CD14-positive monocyte (primary cell): ENCODE measurements at regions not wholly inside any gene's neighbourhood (a gene's known extent, or its start where the extent isn't known, plus 50 kb on each side); places are given as distances from the start of the nearest gene placed in this dataset.

Experiments used
- DNase-seq, 3 donors: peaks; one replicate each; pipeline ENCODE4 v3.0.0-alpha.2; 2011 to 2022
- H2AFZ ChIP-seq: 2 replicates; pipeline ENCODE4 v1.6.0; 2012; ENCODE audit warnings: mild to moderate bottlenecking, low read depth, low read length, inconsistent platforms; ENCODE audit not compliant: insufficient read depth, poor library complexity, severe bottlenecking
- H3K27ac ChIP-seq, 2 donors: 1 replicate in 1 of 2; 2 replicates in 1 of 2; pipeline ENCODE4 v1.5.1; 2012 to 2013; ENCODE audit warnings: low read length in 2 of 2, control low read depth in 1 of 2, inconsistent platforms in 1 of 2, low read depth in 1 of 2, mild to moderate bottlenecking in 1 of 2
- H3K27me3 ChIP-seq, 2 donors: one replicate each; pipeline versions ENCODE4 v1.6.0 to v1.6.1; 2011 to 2013; ENCODE audit warnings: low read length in 2 of 2; ENCODE audit not compliant: control insufficient read depth in 2 of 2, insufficient read depth in 2 of 2
- H3K36me3 ChIP-seq, 2 donors: replicated peaks in 1 of 2; 1 replicate in 1 of 2; 2 replicates in 1 of 2; pipeline versions ENCODE4 v1.5.1 to v1.6.1; 2012 to 2013; ENCODE audit warnings: low read length in 2 of 2, control low read depth in 1 of 2, inconsistent platforms in 1 of 2, mild to moderate bottlenecking in 1 of 2; ENCODE audit not compliant: insufficient read depth in 2 of 2, control insufficient read depth in 1 of 2
- H3K4me1 ChIP-seq, 2 donors: 1 replicate in 1 of 2; 2 replicates in 1 of 2; pipeline versions ENCODE4 v1.5.1 to v1.6.1; 2012 to 2013; ENCODE audit warnings: low read length in 2 of 2, control low read depth in 1 of 2, inconsistent platforms in 1 of 2, mild to moderate bottlenecking in 1 of 2, moderate library complexity in 1 of 2; ENCODE audit not compliant: insufficient read depth in 2 of 2, control insufficient read depth in 1 of 2
- H3K4me2 ChIP-seq: replicated peaks from 2 replicates; pipeline ENCODE3; 2012; ENCODE audit warnings: low read length, moderate library complexity, mild to moderate bottlenecking; ENCODE audit not compliant: poor library complexity, severe bottlenecking; ENCODE audit errors: extremely low read depth
- H3K4me3 ChIP-seq, 3 experiments: fragments of 200-600 bp in 1 of 3; sonication (generic) in 1 of 3; replicated peaks in 1 of 3; 1 replicate in 2 of 3; 2 replicates in 1 of 3; pipeline ENCODE4 v1.5.1; 2011 to 2013; ENCODE audit warnings: low read length in 3 of 3, mild to moderate bottlenecking in 3 of 3, control low read depth in 2 of 3, low read depth in 2 of 3, inconsistent platforms in 1 of 3, moderate library complexity in 1 of 3
- H3K79me2 ChIP-seq: 2 replicates; pipeline ENCODE4 v1.6.0; 2012; ENCODE audit warnings: mild to moderate bottlenecking, control low read depth, inconsistent platforms, low read length, moderate library complexity; ENCODE audit not compliant: insufficient read depth
- H3K9ac ChIP-seq: 2 replicates; pipeline ENCODE4 v1.6.0; 2017; ENCODE audit warnings: low read length, mild to moderate bottlenecking; ENCODE audit not compliant: insufficient read depth, poor library complexity, severe bottlenecking
- H3K9me3 ChIP-seq, 2 donors: replicated peaks in 1 of 2; 1 replicate in 1 of 2; 2 replicates in 1 of 2; pipeline versions ENCODE4 v1.5.1 to v1.6.1; 2012 to 2013; ENCODE audit warnings: low read length in 2 of 2, control low read depth in 1 of 2; ENCODE audit not compliant: control insufficient read depth in 1 of 2, insufficient read depth in 1 of 2
- H4K20me1 ChIP-seq: 2 replicates; pipeline ENCODE4 v1.6.0; 2012; ENCODE audit warnings: mild to moderate bottlenecking, low read length, control low read depth, moderate library complexity; ENCODE audit not compliant: insufficient read depth
- H3K27ac Mint-ChIP-seq, 7 donors: one replicate each; pipeline ENCODE4 v1.8.0; 2020; ENCODE audit warnings: mild to moderate bottlenecking in 7 of 7, mixed read lengths in 7 of 7, moderate library complexity in 6 of 7, inconsistent platforms in 2 of 7
- H3K27me3 Mint-ChIP-seq, 3 donors: one replicate each; pipeline ENCODE4 v1.8.0; 2021 to 2022; ENCODE audit warnings: low read depth in 3 of 3, mild to moderate bottlenecking in 3 of 3, mixed read lengths in 3 of 3, moderate library complexity in 3 of 3, inconsistent platforms in 1 of 3
- H3K36me3 Mint-ChIP-seq, 2 donors: one replicate each; pipeline ENCODE4 v1.8.0; 2020; ENCODE audit warnings: mixed read lengths in 2 of 2, inconsistent platforms in 1 of 2, mild to moderate bottlenecking in 1 of 2
- H3K4me1 Mint-ChIP-seq: one replicate; pipeline ENCODE4 v1.8.0; 2020; ENCODE audit warnings: mild to moderate bottlenecking, mixed read lengths
- H3K4me3 Mint-ChIP-seq, 2 donors: one replicate each; pipeline ENCODE4 v1.8.0; 2020; ENCODE audit warnings: mild to moderate bottlenecking in 2 of 2, mixed read lengths in 2 of 2, moderate library complexity in 1 of 2
- H3K9me3 Mint-ChIP-seq, 7 donors: one replicate each; pipeline ENCODE4 v1.8.0; 2020 to 2022; ENCODE audit warnings: mixed read lengths in 7 of 7, mild to moderate bottlenecking in 6 of 7, moderate library complexity in 6 of 7, inconsistent platforms in 2 of 7
- CTCF ChIP-seq: fragments of 200-600 bp; IDR thresholded peaks from one replicate; pipeline ENCODE4 v1.8.0; 2022; ENCODE audit warnings: antibody characterized with exemption, mild to moderate bottlenecking
- WGBS: methylation state at CpG from one replicate; pipeline ENCODE4 v1.1.5; 2013; ENCODE audit warnings: missing lambda C conversion rate; ENCODE audit not compliant: insufficient coverage; 5-methylcytosine and 5-hydroxymethylcytosine counted together
- intact Hi-C, 2 donors: fragments of 100-400 bp; cut with micrococcal nuclease; formaldehyde crosslinking; loops; one replicate each; pipeline versions ENCODE4 v1.15.0 to v1.15.1; 2023

GRCh38 chr1:90836345-90836679 lies 119.2 kb upstream of the BARHL2 start:
- no peak for TF ChIP-seq CTCF
- Histone ChIP-seq H3K4me1 (peaks cover 13 to 14% of the 10 kb centered on the region in 2 donors), H3K36me3 (no peaks in the 10 kb centered on the region), H3K79me2 (no peaks in the 10 kb centered on the region), H3K4me2 (peak overlapping the region; percentile 59), H4K20me1 (no peaks in the 10 kb centered on the region), H3K27me3 (peaks cover 97 to 98% of the 10 kb centered on the region in 2 donors), H3K9ac (no peak overlapping the region), H3K27ac (no peak overlapping the region), H2AFZ (peak overlapping the region; percentile 68), H3K4me3 (peak overlapping the region in 1 of 3 experiments; percentile 57), H3K9me3 (peaks cover 6 to 60% of the 10 kb centered on the region in 2 donors)
- Mint-ChIP-seq H3K9me3 (peaks cover 2 to 41% (median 19%) of the 10 kb centered on the region in 7 donors), H3K4me3 (peak overlapping the region; percentile 20 to 79), H3K36me3 (peaks cover 2 to 7% of the 10 kb centered on the region in 2 donors), H3K27ac (no peak overlapping the region), H3K27me3 (peaks cover 96 to 98% (median 97%) of the 10 kb centered on the region in 3 donors), H3K4me1 (peaks cover 15% of the 10 kb centered on the region)
- intact Hi-C loops: no loop called here
- DNase-seq: no peak
- 10% methylated on average over 3 of the region's 8 CpGs for WGBS

- Mint-ChIP-seq H3K27ac (no peak overlapping the region), H3K9me3 (peaks cover 2 to 37% (median 17%) of the 10 kb centered on the region in 7 donors), H3K4me1 (peaks cover 15% of the 10 kb centered on the region), H3K36me3 (peaks cover 0 to 5% of the 10 kb centered on the region in 2 donors), H3K27me3 (peaks cover 94 to 97% (median 97%) of the 10 kb centered on the region in 3 donors), H3K4me3 (peak overlapping the region; percentile 20 to 79)
- Histone ChIP-seq H3K79me2 (no peaks in the 10 kb centered on the region), H4K20me1 (no peaks in the 10 kb centered on the region), H3K4me3 (peak overlapping the region in 1 of 3 experiments; percentile 57), H3K36me3 (no peaks in the 10 kb centered on the region), H3K9me3 (peaks cover 6 to 55% of the 10 kb centered on the region in 2 donors), H3K4me2 (peak overlapping the region; percentile 59), H2AFZ (peak overlapping the region; percentile 68), H3K9ac (no peak overlapping the region), H3K27ac (no peak overlapping the region), H3K27me3 (peaks cover 97 to 98% of the 10 kb centered on the region in 2 donors), H3K4me1 (peaks cover 13 to 14% of the 10 kb centered on the region in 2 donors)
- no peak for TF ChIP-seq CTCF
- WGBS: 6% methylated on average over 47 of the region's 59 CpGs
- intact Hi-C loops: no loop called here
- peak in 1 of 3 donors; percentile 20 for DNase-seq
Measured at GRCh38 chr1:90835661-90836344, 118.7 kb upstream of the BARHL2 start.
